Endothelial cell of umbilical vein (primary cell): ENCODE measurements at regions not wholly inside any gene's neighbourhood (a gene's known extent, or its start where the extent isn't known, plus 50 kb on each side); places are given as distances from the start of the nearest gene placed in this dataset.

Experiments used
- BruUV-seq: library from RNA; stranded (reverse); fragments of 400-500 nt; replicated peaks from 2 replicates; lab custom pipeline; 2021; lab: Mats Ljungman, UMichigan
- CTCF ChIA-PET: fragments of 300-600, 350-600 bp; sonication (Branson Sonifier 250); formaldehyde crosslinking; loops from one replicate; lab custom pipeline; 2021; ENCODE audit warnings: antibody characterized with exemption, inconsistent platforms; lab: Charles Lee
- POLR2A ChIA-PET: fragments of 300-600, 350-600 bp; sonication (Branson Sonifier 250); formaldehyde crosslinking; loops from one replicate; lab custom pipeline; 2021; ENCODE audit warnings: antibody characterized with exemption, inconsistent platforms; lab: Charles Lee
- DNase-seq: peaks from one replicate; pipeline ENCODE4 v3.0.0-alpha.2; 2011; ENCODE audit warnings: low read depth, low spot score
- FAIRE-seq: peaks from 2 replicates; lab custom pipeline; 2011; peaks lifted over from hg19 to GRCh38; lab: Jason Lieb, UNC
- H2AFZ ChIP-seq: 2 replicates; pipeline ENCODE4 v1.6.0; 2012; ENCODE audit warnings: low read depth, low read length, control low read depth, inconsistent platforms
- H3K27ac ChIP-seq: 2 replicates; pipeline ENCODE4 v1.5.1; 2011; ENCODE audit warnings: low read depth, mild to moderate bottlenecking, control low read depth, low read length, moderate library complexity; ENCODE audit not compliant: insufficient read depth
- H3K27me3 ChIP-seq, 2 experiments: 2 replicates each; pipeline versions ENCODE4 v1.6.0 to v1.6.1; 2011; ENCODE audit warnings: low read length in 2 of 2, mixed read lengths in 1 of 2; ENCODE audit not compliant: control insufficient read depth in 2 of 2, insufficient read depth in 2 of 2
- H3K36me3 ChIP-seq, 2 experiments: 2 replicates in 1 of 2; 3 replicates in 1 of 2; pipeline ENCODE4 v1.5.1; 2011; ENCODE audit warnings: low read length in 2 of 2, mild to moderate bottlenecking in 1 of 2, moderate library complexity in 1 of 2; ENCODE audit not compliant: control insufficient read depth in 2 of 2, insufficient read depth in 2 of 2; ENCODE audit errors: extremely low read depth in 1 of 2
- H3K4me1 ChIP-seq: 3 replicates; pipeline ENCODE4 v1.5.1; 2011; ENCODE audit warnings: mild to moderate bottlenecking, low read length; ENCODE audit not compliant: control insufficient read depth, insufficient read depth; ENCODE audit errors: extremely low read depth
- H3K4me2 ChIP-seq: 2 replicates; pipeline ENCODE4 v1.6.1; 2011; ENCODE audit warnings: low read length, control low read depth, mixed read lengths; ENCODE audit not compliant: insufficient read depth
- H3K4me3 ChIP-seq, 3 experiments: fragments of 200-600 bp in 1 of 3; sonication (generic), shearing (Covaris generic) in 1 of 3; replicated peaks in 1 of 3; 2 replicates each; pipeline ENCODE4 v1.5.1; 2011 to 2016; ENCODE audit warnings: control low read depth in 3 of 3, low read length in 3 of 3, mild to moderate bottlenecking in 2 of 3, inconsistent platforms in 1 of 3, low read depth in 1 of 3, moderate library complexity in 1 of 3; ENCODE audit not compliant: insufficient read depth in 1 of 3
- H3K79me2 ChIP-seq: 2 replicates; pipeline ENCODE4 v1.6.0; 2012; ENCODE audit warnings: low read length, inconsistent platforms; ENCODE audit not compliant: control insufficient read depth, insufficient read depth
- H3K9ac ChIP-seq: replicated peaks from 2 replicates; pipeline ENCODE3; 2011; ENCODE audit warnings: low read length, control low read depth; ENCODE audit not compliant: insufficient read depth; ENCODE audit errors: extremely low read depth
- H3K9me1 ChIP-seq: replicated peaks from 3 replicates; pipeline ENCODE4 v1.6.0; 2011; ENCODE audit warnings: mild to moderate bottlenecking, low read length; ENCODE audit not compliant: control insufficient read depth, insufficient read depth; ENCODE audit errors: extremely low read depth
- H3K9me3 ChIP-seq: replicated peaks from 2 replicates; pipeline ENCODE4 v1.5.1; 2012; ENCODE audit warnings: low read length, inconsistent platforms; ENCODE audit not compliant: control insufficient read depth, insufficient read depth
- H4K20me1 ChIP-seq: replicated peaks from 2 replicates; pipeline ENCODE3; 2011; ENCODE audit warnings: mild to moderate bottlenecking, low read length; ENCODE audit not compliant: control insufficient read depth, insufficient read depth; ENCODE audit errors: extremely low read depth
- CTCF ChIP-seq, 2 donors: IDR thresholded peaks; 1 replicate in 1 of 2; 2 replicates in 1 of 2; pipeline ENCODE4 v1.5.1; 2011; ENCODE audit warnings: low read length in 2 of 2, mild to moderate bottlenecking in 2 of 2, moderate library complexity in 2 of 2, control low read depth in 1 of 2, inconsistent platforms in 1 of 2, low read depth in 1 of 2; ENCODE audit not compliant: insufficient read depth in 1 of 2; ENCODE audit errors: extremely low read depth in 1 of 2
- EZH2 ChIP-seq: IDR thresholded peaks from 2 replicates; pipeline ENCODE4 v1.6.1; 2012; ENCODE audit warnings: borderline replicate concordance, low read depth, mild to moderate bottlenecking, moderate library complexity, low read length, inconsistent platforms; ENCODE audit not compliant: severe bottlenecking
- FOS ChIP-seq: IDR thresholded peaks from 2 replicates; pipeline ENCODE4 v1.6.1; 2011; ENCODE audit warnings: mild to moderate bottlenecking, low read length, moderate library complexity, borderline replicate concordance; ENCODE audit not compliant: insufficient read depth
- GATA2 ChIP-seq: IDR thresholded peaks from 2 replicates; pipeline ENCODE4 v1.7.0; 2011; ENCODE audit warnings: low read depth, mild to moderate bottlenecking, moderate library complexity, mixed read lengths, low read length; ENCODE audit not compliant: insufficient read length, insufficient read depth
- JUN ChIP-seq: IDR thresholded peaks from 2 replicates; pipeline ENCODE4 v1.6.1; 2011; ENCODE audit warnings: borderline replicate concordance, low read depth; ENCODE audit not compliant: insufficient read length, insufficient read depth
- MAX ChIP-seq: IDR thresholded peaks from 2 replicates; pipeline ENCODE4 v1.6.1; 2011; ENCODE audit not compliant: insufficient read depth, insufficient read length
- MYC ChIP-seq: IDR thresholded peaks from one replicate; pipeline ENCODE4 v1.6.1; 2011; ENCODE audit warnings: mild to moderate bottlenecking, low read depth, low read length
- POLR2A ChIP-seq: IDR thresholded peaks from 2 replicates; pipeline ENCODE4 v1.6.1; 2012; ENCODE audit warnings: low read depth, mild to moderate bottlenecking, control low read depth, low read length
- POLR2AphosphoS5 ChIP-seq: IDR thresholded peaks from 2 replicates; pipeline ENCODE4 v1.6.1; 2012; ENCODE audit warnings: low read depth, mild to moderate bottlenecking, control low read depth, low read length, moderate library complexity; ENCODE audit not compliant: insufficient read depth
- dilution Hi-C: fragments of 300-500 bp; cut with MboI; formaldehyde crosslinking; loops from one replicate; pipeline ENCODE4 v1.15.0; 2019; ENCODE audit warnings: low sequenced_read_pairs; ENCODE audit not compliant: extremely low pct_ligation_motif_present
- intact Hi-C: fragments of 100-400 bp; cut with micrococcal nuclease; formaldehyde crosslinking; loops from one replicate; pipeline ENCODE4 v1.10.0; 2022

GRCh38 chr6:95686272-95686671, 108.9 kb downstream of the MANEA start:
- Histone ChIP-seq H3K9me3 (peaks cover 2% of the 10 kb centered on the region), H3K36me3 (no peaks in the 10 kb centered on the region), H3K4me3 (no peak overlapping the region), H3K79me2 (no peaks in the 10 kb centered on the region), H4K20me1 (no peaks in the 10 kb centered on the region), H3K4me1 (no peaks in the 10 kb centered on the region), H3K27me3 (no peaks in the 10 kb centered on the region), H3K9ac (no peak overlapping the region), H3K4me2 (no peak overlapping the region), H3K9me1 (no peaks in the 10 kb centered on the region), H2AFZ (no peak overlapping the region), H3K27ac (no peak overlapping the region)
- FAIRE-seq (no peak), DNase-seq (no peak)
- TF ChIP-seq GATA2 (no peak), MAX (no peak), FOS (no peak), POLR2A (no peak), EZH2 (no peak), JUN (no peak), POLR2AphosphoS5 (no peak), MYC (no peak), CTCF (IDR thresholded peaks at IDR 0.05; ENCODE audit: extremely low read depth in 1 of 2, insufficient read depth in 1 of 2, low read depth in 1 of 2, low read length in 2 of 2) (no peak)
- BruUV-seq = no TSS peak
- intact Hi-C loops = no loop called here
- dilution Hi-C loops = no loop called here
- CTCF ChIA-PET = no interaction called here
- POLR2A ChIA-PET = no interaction called here
